Liver (tissue), 7 donors: ENCODE measurements at regions not wholly inside any gene's neighbourhood (a gene's known extent, or its start where the extent isn't known, plus 50 kb on each side); places are given as distances from the start of the nearest gene placed in this dataset.

Source experiments
- DNase-seq: peaks from one replicate; pipeline ENCODE4 v3.0.0-alpha.2; 2017; ENCODE audit warnings: low spot score
- H3K27ac ChIP-seq, 2 donors: one replicate each; pipeline ENCODE4 v1.7.0; 2013; ENCODE audit warnings: inconsistent platforms in 2 of 2, low read length in 2 of 2, control low read depth in 1 of 2, low read depth in 1 of 2, mild to moderate bottlenecking in 1 of 2
- H3K27me3 ChIP-seq, 4 donors: one replicate each; pipeline versions ENCODE4 v1.6.1 to v1.7.0; 2013; ENCODE audit warnings: low read length in 3 of 4, inconsistent platforms in 1 of 4, mild to moderate bottlenecking in 1 of 4, moderate library complexity in 1 of 4; ENCODE audit not compliant: control insufficient read depth in 4 of 4, insufficient read depth in 4 of 4
- H3K36me3 ChIP-seq, 4 donors: one replicate each; pipeline versions ENCODE4 v1.6.1 to v1.7.0; 2013; ENCODE audit warnings: low read length in 3 of 4, mild to moderate bottlenecking in 3 of 4, low read depth in 1 of 4, moderate library complexity in 1 of 4; ENCODE audit not compliant: control insufficient read depth in 4 of 4, insufficient read depth in 3 of 4
- H3K4me1 ChIP-seq, 4 donors: one replicate each; pipeline versions ENCODE4 v1.6.1 to v1.7.0; 2013; ENCODE audit warnings: low read length in 3 of 4, mild to moderate bottlenecking in 3 of 4, moderate library complexity in 1 of 4; ENCODE audit not compliant: control insufficient read depth in 4 of 4, insufficient read depth in 4 of 4
- H3K4me3 ChIP-seq, 3 donors: one replicate each; pipeline versions ENCODE4 v1.6.1 to v1.7.0; 2013; ENCODE audit warnings: low read length in 3 of 3, control low read depth in 1 of 3, low read depth in 1 of 3, mild to moderate bottlenecking in 1 of 3
- H3K9ac ChIP-seq, 2 donors: one replicate each; pipeline ENCODE4 v1.7.0; 2013; ENCODE audit warnings: low read length in 2 of 2, mild to moderate bottlenecking in 2 of 2, moderate library complexity in 2 of 2, control low read depth in 1 of 2, low read depth in 1 of 2
- H3K9me3 ChIP-seq, 4 donors: one replicate each; pipeline versions ENCODE4 v1.6.1 to v1.7.0; 2013; ENCODE audit warnings: low read length in 3 of 4; ENCODE audit not compliant: control insufficient read depth in 4 of 4
- ATF3 ChIP-seq: IDR thresholded peaks from 2 replicates; pipeline ENCODE4 v1.6.1; 2016; ENCODE audit warnings: antibody characterized with exemption
- EGR1 ChIP-seq, 2 donors: IDR thresholded peaks; 2 replicates each; pipeline ENCODE4 v1.6.1; 2016 to 2018; ENCODE audit warnings: antibody characterized with exemption in 2 of 2, low read depth in 2 of 2
- FOXA1 ChIP-seq: IDR thresholded peaks from 2 replicates; pipeline ENCODE4 v1.6.1; 2016; ENCODE audit warnings: antibody characterized with exemption
- GABPA ChIP-seq, 2 donors: IDR thresholded peaks in 1 of 2; conservative IDR thresholded peaks in 1 of 2; 2 replicates each; pipeline ENCODE4 v1.6.1; 2016; ENCODE audit warnings: antibody characterized with exemption in 2 of 2, mild to moderate bottlenecking in 1 of 2, moderate library complexity in 1 of 2
- HNF4A ChIP-seq, 2 donors: conservative IDR thresholded peaks; 2 replicates each; pipeline ENCODE4 v1.6.1; 2016; ENCODE audit warnings: antibody characterized with exemption in 2 of 2, mild to moderate bottlenecking in 2 of 2
- JUND ChIP-seq, 2 donors: IDR thresholded peaks; 2 replicates each; pipeline ENCODE4 v1.6.1; 2016; ENCODE audit warnings: antibody characterized with exemption in 2 of 2
- MAX ChIP-seq: IDR thresholded peaks from 2 replicates; pipeline ENCODE4 v1.6.1; 2016; ENCODE audit warnings: antibody characterized with exemption
- NR2F2 ChIP-seq: IDR thresholded peaks from 2 replicates; pipeline ENCODE4 v1.6.1; 2016; ENCODE audit warnings: antibody characterized with exemption
- RAD21 ChIP-seq, 2 donors: IDR thresholded peaks; 2 replicates each; pipeline ENCODE4 v1.6.1; 2016; ENCODE audit warnings: antibody characterized with exemption in 2 of 2, mild to moderate bottlenecking in 2 of 2
- REST ChIP-seq: IDR thresholded peaks from 2 replicates; pipeline ENCODE4 v1.6.1; 2016; ENCODE audit warnings: antibody characterized with exemption, mild to moderate bottlenecking
- RXRA ChIP-seq, 2 donors: IDR thresholded peaks; 2 replicates each; pipeline ENCODE4 v1.6.1; 2017 to 2018; ENCODE audit warnings: antibody characterized with exemption in 2 of 2, mild to moderate bottlenecking in 1 of 2
- TAF1 ChIP-seq: conservative IDR thresholded peaks from 2 replicates; pipeline ENCODE4 v1.6.1; 2016; ENCODE audit warnings: antibody characterized with exemption, mild to moderate bottlenecking
- YY1 ChIP-seq: IDR thresholded peaks from 2 replicates; pipeline ENCODE4 v1.6.1; 2016; ENCODE audit warnings: antibody characterized with exemption, mild to moderate bottlenecking
- ZBTB33 ChIP-seq: IDR thresholded peaks from 2 replicates; pipeline ENCODE4 v1.6.1; 2016; ENCODE audit warnings: antibody characterized with exemption
- WGBS: extraction: QIAGEN DNeasy Blood & Tissue Kit; methylation state at CpG from one replicate; pipeline ENCODE4 v1.1.7; 2013; 5-methylcytosine and 5-hydroxymethylcytosine counted together
- donor health status: healthy.
- donor health status: healthy.
- donor health status: healthy.
- donor health status: healthy.

GRCh38 chr6:150751296-150751695 is 114.2 kb upstream of the MTHFD1L start (continued):
- TF ChIP-seq GABPA (IDR thresholded peaks at IDR 0.05 in 1 of 2, conservative IDR thresholded peaks at IDR 0.05 in 1 of 2), result no peak
- TF ChIP-seq RXRA (IDR thresholded peaks at IDR 0.05), result no peak
- TF ChIP-seq YY1, result no peak
- no peak for TF ChIP-seq ZBTB33

GRCh38 chr6:150752409-150752808 is 113.1 kb upstream of the MTHFD1L start:
- Histone ChIP-seq H3K27me3 (no peaks in the 10 kb centered on the region), H3K4me3 (no peak overlapping the region), H3K9me3 (no peaks in the 10 kb centered on the region), H3K4me1 (no peaks in the 10 kb centered on the region), H3K9ac (no peak overlapping the region), H3K27ac (no peak overlapping the region), H3K36me3 (peaks cover 0 to 2% (median 0%) of the 10 kb centered on the region in 4 donors)
- no peak for DNase-seq
- TF ChIP-seq NR2F2 (no peak), HNF4A (conservative IDR thresholded peaks at IDR 0.05) (no peak), JUND (IDR thresholded peaks at IDR 0.05) (no peak), MAX (no peak), GABPA (IDR thresholded peaks at IDR 0.05 in 1 of 2, conservative IDR thresholded peaks at IDR 0.05 in 1 of 2) (no peak), REST (no peak), TAF1 (no peak), FOXA1 (no peak), EGR1 (IDR thresholded peaks at IDR 0.05; ENCODE audit: low read depth in 2 of 2) (no peak), YY1 (no peak), RXRA (IDR thresholded peaks at IDR 0.05) (no peak)
- 95% methylated on average over 2 of the region's 2 CpGs for WGBS

GRCh38 chr6:150753371-150754064 is 112.0 kb upstream of the MTHFD1L start:
- Histone ChIP-seq H3K36me3 (peaks cover 0 to 2% (median 0%) of the 10 kb centered on the region in 4 donors), H3K9me3 (no peaks in the 10 kb centered on the region), H3K27ac (no peak overlapping the region), H3K4me1 (no peaks in the 10 kb centered on the region), H3K27me3 (no peaks in the 10 kb centered on the region), H3K9ac (no peak overlapping the region), H3K4me3 (no peak overlapping the region)
- TF ChIP-seq MAX, result no peak
- no peak for TF ChIP-seq FOXA1
- TF ChIP-seq ATF3, result no peak
- TF ChIP-seq TAF1, result no peak
- no peak for TF ChIP-seq HNF4A (conservative IDR thresholded peaks at IDR 0.05)
- TF ChIP-seq RAD21 (IDR thresholded peaks at IDR 0.05), result no peak
- TF ChIP-seq EGR1 (IDR thresholded peaks at IDR 0.05; ENCODE audit: low read depth in 2 of 2), result no peak
- TF ChIP-seq GABPA (IDR thresholded peaks at IDR 0.05 in 1 of 2, conservative IDR thresholded peaks at IDR 0.05 in 1 of 2), result no peak
- DNase-seq, result no peak
- 77% methylated on average over 14 of the region's 14 CpGs for WGBS
